ENCODE measurements at regions not wholly inside any gene's neighbourhood (a gene's known extent, or its start where the extent isn't known, plus 50 kb on each side); places are given as distances from the start of the nearest gene placed in this dataset.
A peak's percentile ranks its signal among the peaks of the same experiment; 100 is the strongest.

GRCh38 chr20:1803932-1804501, 91.2 kb upstream of the SIRPA start:
- H3K4me3 ChIP-seq (ENCODE audit: low read depth, low read length), result no peak overlapping the region; the same call in none of the 2 replicates
- DNase-seq (ENCODE audit: low read depth), result no peak
- TF ChIP-seq, protein P1, sequence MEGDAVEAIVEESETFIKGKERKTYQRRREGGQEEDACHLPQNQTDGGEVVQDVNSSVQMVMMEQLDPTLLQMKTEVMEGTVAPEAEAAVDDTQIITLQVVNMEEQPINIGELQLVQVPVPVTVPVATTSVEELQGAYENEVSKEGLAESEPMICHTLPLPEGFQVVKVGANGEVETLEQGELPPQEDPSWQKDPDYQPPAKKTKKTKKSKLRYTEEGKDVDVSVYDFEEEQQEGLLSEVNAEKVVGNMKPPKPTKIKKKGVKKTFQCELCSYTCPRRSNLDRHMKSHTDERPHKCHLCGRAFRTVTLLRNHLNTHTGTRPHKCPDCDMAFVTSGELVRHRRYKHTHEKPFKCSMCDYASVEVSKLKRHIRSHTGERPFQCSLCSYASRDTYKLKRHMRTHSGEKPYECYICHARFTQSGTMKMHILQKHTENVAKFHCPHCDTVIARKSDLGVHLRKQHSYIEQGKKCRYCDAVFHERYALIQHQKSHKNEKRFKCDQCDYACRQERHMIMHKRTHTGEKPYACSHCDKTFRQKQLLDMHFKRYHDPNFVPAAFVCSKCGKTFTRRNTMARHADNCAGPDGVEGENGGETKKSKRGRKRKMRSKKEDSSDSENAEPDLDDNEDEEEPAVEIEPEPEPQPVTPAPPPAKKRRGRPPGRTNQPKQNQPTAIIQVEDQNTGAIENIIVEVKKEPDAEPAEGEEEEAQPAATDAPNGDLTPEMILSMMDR (IDR thresholded peaks at IDR 0.05; ENCODE audit: insufficient read depth, low read depth, low read length, missing control alignments), result no peak

GRCh38 chr20:1803061-1803931, 91.9 kb upstream of the SIRPA start:
- DNase-seq (ENCODE audit: low read depth), result peak; percentile 61
- H3K4me3 ChIP-seq (ENCODE audit: low read depth, low read length), result peak overlapping the region; percentile 48
- TF ChIP-seq, protein P1 (IDR thresholded peaks at IDR 0.05; ENCODE audit: insufficient read depth, low read depth, low read length, missing control alignments), result no peak

DNA sequence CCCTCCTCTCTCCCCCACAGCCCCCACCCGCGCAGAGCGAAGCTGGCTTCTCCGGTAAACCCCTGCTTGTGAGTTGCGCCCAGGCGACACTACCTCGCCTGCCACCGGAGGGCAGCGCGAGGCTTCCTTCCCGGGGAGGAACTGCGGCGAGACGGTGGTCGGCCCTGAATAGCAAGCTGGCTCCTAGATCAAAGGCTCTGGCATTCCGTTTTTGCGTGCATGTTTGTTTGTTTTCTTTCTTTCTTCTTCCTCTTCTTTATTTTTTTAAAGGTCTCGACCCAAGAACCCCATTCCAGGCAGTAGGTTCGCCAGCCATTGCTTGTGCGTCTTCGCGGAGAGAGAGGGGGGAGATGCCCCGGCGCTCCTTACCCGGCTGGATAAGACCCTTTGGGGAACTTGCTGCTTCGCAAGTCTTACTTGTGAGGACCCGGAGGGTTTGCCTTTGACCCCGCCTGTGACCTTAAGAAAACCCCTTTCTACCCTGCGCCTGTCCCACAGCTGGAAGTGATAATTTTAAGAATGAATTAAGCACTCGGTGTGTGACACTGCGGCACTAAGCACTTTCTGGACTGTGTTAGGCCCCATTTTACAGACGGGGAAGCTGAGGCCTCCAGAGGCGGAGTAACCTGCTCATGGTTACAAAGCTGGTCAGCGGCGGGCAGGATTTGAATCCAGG, 92.7 kb upstream of the SIRPA start:
- TF ChIP-seq, protein P1 (IDR thresholded peaks at IDR 0.05; ENCODE audit: insufficient read depth, low read depth, low read length, missing control alignments), result peak; percentile 50

GRCh38 chr20:1801929-1802306, 93.3 kb upstream of the SIRPA start:
- no peak overlapping the region for H3K4me3 ChIP-seq (ENCODE audit: low read depth, low read length)
- no peak for DNase-seq (ENCODE audit: low read depth)
- TF ChIP-seq, protein P1 (IDR thresholded peaks at IDR 0.05; ENCODE audit: insufficient read depth, low read depth, low read length, missing control alignments), result no peak

More for the DNA sequence above, 92.7 kb upstream of the SIRPA start:
- DNase-seq (ENCODE audit: low read depth), result peak; percentile 52
- H3K4me3 ChIP-seq (ENCODE audit: low read depth, low read length), result peak overlapping the region; percentile 48

DNA sequence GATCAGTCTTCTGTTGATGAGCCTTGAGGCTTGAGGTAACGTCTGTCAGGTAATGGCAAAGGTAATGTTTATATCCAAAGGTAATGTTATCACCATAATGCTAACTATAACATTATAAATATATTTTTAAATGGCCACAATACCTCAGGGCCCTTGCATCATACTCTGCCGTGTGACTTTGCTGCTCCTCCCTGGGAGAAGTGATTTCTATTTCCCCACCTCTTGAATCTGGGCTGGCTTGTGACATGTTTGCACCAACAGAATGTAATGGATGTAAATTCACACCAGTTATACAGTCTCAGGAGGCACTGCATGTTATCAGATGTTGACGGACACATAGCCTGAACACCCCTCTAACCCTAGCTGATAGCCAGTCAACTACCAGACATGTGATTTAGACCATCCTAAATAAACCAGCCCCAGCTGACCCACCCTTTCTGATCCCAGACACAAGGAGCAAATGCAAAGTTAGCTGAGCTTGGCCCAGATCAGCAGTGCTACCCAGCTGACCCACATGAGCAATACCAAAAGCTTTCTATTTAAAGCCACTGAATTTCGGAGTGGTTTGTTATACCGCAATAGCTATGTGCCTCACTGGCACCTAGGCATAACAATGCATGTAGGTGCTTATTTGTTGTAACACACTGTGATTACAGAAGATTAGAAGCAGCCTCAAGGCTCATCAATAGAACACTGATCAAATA, 93.8 kb upstream of the SIRPA start:
- TF ChIP-seq, protein P1 (IDR thresholded peaks at IDR 0.05; ENCODE audit: insufficient read depth, low read depth, low read length, missing control alignments), result no peak
- H3K4me3 ChIP-seq (ENCODE audit: low read depth, low read length), result no peak overlapping the region
- no peak for DNase-seq (ENCODE audit: low read depth)

DNA sequence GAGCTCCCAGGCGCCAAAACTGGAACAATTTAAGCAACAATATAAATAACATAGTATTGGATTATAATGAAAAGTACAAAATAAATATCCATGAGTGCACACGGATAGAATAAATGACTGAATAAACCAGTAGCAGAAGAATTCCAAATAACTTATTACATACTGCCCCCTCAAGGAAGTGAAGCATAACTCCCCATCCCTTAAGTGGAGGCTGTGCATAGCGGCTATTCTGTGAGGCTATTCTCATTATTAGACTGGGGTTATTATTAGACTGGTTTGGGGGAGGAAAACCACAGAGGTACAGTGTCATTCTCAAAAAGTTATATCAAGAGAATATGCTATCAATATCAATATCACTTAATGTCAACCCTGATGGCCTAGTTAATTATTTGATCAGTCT, 94.4 kb upstream of the SIRPA start:
- DNase-seq (ENCODE audit: low read depth), result no peak
- H3K4me3 ChIP-seq (ENCODE audit: low read depth, low read length), result no peak overlapping the region
- TF ChIP-seq, protein P1 (IDR thresholded peaks at IDR 0.05; ENCODE audit: insufficient read depth, low read depth, low read length, missing control alignments), result no peak
